ENCODE measurements at regions not wholly inside any gene's neighbourhood (a gene's known extent, or its start where the extent isn't known, plus 50 kb on each side); places are given as distances from the start of the nearest gene placed in this dataset.
"Not testable (repeated sequence)": the region's sequence is repeated elsewhere in the genome, so short reads cannot be mapped to it uniquely, and the experiment has no call there.

GRCh38 chr1:181318022-181318857 is 165.1 kb upstream of the CACNA1E start:
- in situ Hi-C loops (cut with MboI; ENCODE audit: low sequenced_read_pairs) = no loop called here

GRCh38 chr1:181318858-181319235 is 164.5 kb upstream of the CACNA1E start:
- in situ Hi-C loops (cut with MboI; ENCODE audit: low sequenced_read_pairs) = no loop called here

GRCh38 chr1:181319907-181320306 is 163.4 kb upstream of the CACNA1E start:
- in situ Hi-C loops (cut with MboI; ENCODE audit: low sequenced_read_pairs) = no loop called here

GRCh38 chr1:181324797-181325616 is 158.3 kb upstream of the CACNA1E start:
- in situ Hi-C loops (cut with MboI; ENCODE audit: low sequenced_read_pairs) = no loop called here

GRCh38 chr1:181325765-181326164 is 157.6 kb upstream of the CACNA1E start:
- in situ Hi-C loops (cut with MboI; ENCODE audit: low sequenced_read_pairs) = not testable (repeated sequence)

GRCh38 chr1:181326348-181326747 is 157.0 kb upstream of the CACNA1E start:
- in situ Hi-C loops (cut with MboI; ENCODE audit: low sequenced_read_pairs) = no loop called here

- in situ Hi-C loops (cut with MboI; ENCODE audit: low sequenced_read_pairs) = no loop called here
Measured at GRCh38 chr1:181327796-181328195, 155.5 kb upstream of the CACNA1E start.

GRCh38 chr1:181334724-181335123 is 148.6 kb upstream of the CACNA1E start:
- in situ Hi-C loops (cut with MboI; ENCODE audit: low sequenced_read_pairs) = no loop called here

- in situ Hi-C loops (cut with MboI; ENCODE audit: low sequenced_read_pairs) = no loop called here
Measured at GRCh38 chr1:181335631-181336030, 147.7 kb upstream of the CACNA1E start.

- in situ Hi-C loops (cut with MboI; ENCODE audit: low sequenced_read_pairs) = no loop called here
Measured at GRCh38 chr1:181341026-181341632, 142.2 kb upstream of the CACNA1E start.

- in situ Hi-C loops (cut with MboI; ENCODE audit: low sequenced_read_pairs) = no loop called here
Measured at GRCh38 chr1:181344091-181344490, 139.2 kb upstream of the CACNA1E start.

GRCh38 chr1:181345146-181345545 is 138.2 kb upstream of the CACNA1E start:
- in situ Hi-C loops (cut with MboI; ENCODE audit: low sequenced_read_pairs) = no loop called here

- in situ Hi-C loops (cut with MboI; ENCODE audit: low sequenced_read_pairs) = no loop called here
Measured at GRCh38 chr1:181347495-181348390, 135.6 kb upstream of the CACNA1E start.

GRCh38 chr1:181349512-181349911 is 133.8 kb upstream of the CACNA1E start:
- in situ Hi-C loops (cut with MboI; ENCODE audit: low sequenced_read_pairs) = no loop called here

GRCh38 chr1:181350131-181350530 is 133.2 kb upstream of the CACNA1E start:
- in situ Hi-C loops (cut with MboI; ENCODE audit: low sequenced_read_pairs) = no loop called here

- in situ Hi-C loops (cut with MboI; ENCODE audit: low sequenced_read_pairs) = no loop called here
Measured at GRCh38 chr1:181351740-181352139, 131.6 kb upstream of the CACNA1E start.

GRCh38 chr1:181352695-181353094 is 130.6 kb upstream of the CACNA1E start:
- in situ Hi-C loops (cut with MboI; ENCODE audit: low sequenced_read_pairs) = no loop called here

GRCh38 chr1:181353526-181353925 is 129.8 kb upstream of the CACNA1E start:
- in situ Hi-C loops (cut with MboI; ENCODE audit: low sequenced_read_pairs) = no loop called here

GRCh38 chr1:181354865-181355264 is 128.5 kb upstream of the CACNA1E start:
- in situ Hi-C loops (cut with MboI; ENCODE audit: low sequenced_read_pairs) = no loop called here

- in situ Hi-C loops (cut with MboI; ENCODE audit: low sequenced_read_pairs) = no loop called here
Measured at GRCh38 chr1:181356505-181357340, 126.6 kb upstream of the CACNA1E start.

All from HL-60/S4 treated with phorbol 12-myristate 13-acetate at 8.2 ng/mL for 4 days and 3 days (cell line).